ENCODE measurements at regions not wholly inside any gene's neighbourhood (a gene's known extent, or its start where the extent isn't known, plus 50 kb on each side); places are given as distances from the start of the nearest gene placed in this dataset.

GRCh38 chr10:31650010-31650409 lies 278.6 kb downstream of the ARHGAP12 start:
- no peak for TF ChIP-seq NFRKB (IDR thresholded peaks at IDR 0.05)
- TF ChIP-seq LEF1 (IDR thresholded peaks at IDR 0.05; ENCODE audit: borderline replicate concordance): no peak
- TF ChIP-seq ZNF384 (IDR thresholded peaks at IDR 0.05): no peak
- TF ChIP-seq FOXK2 (IDR thresholded peaks at IDR 0.05): no peak
- no peak for TF ChIP-seq FOXM1 (IDR thresholded peaks at IDR 0.05; ENCODE audit: borderline replicate concordance)
- DNase-seq (ENCODE audit: extremely low spot score): no peak
- ChIA-PET POLR2A (no interaction called here), CTCF (no interaction called here)

- DNase-seq (ENCODE audit: extremely low spot score): no peak
- CTCF ChIA-PET: no interaction called here
- POLR2A ChIA-PET: no interaction called here
- TF ChIP-seq ELF4 (IDR thresholded peaks at IDR 0.05): no peak
- TF ChIP-seq FOXA1 (IDR thresholded peaks at IDR 0.05): no peak
- TF ChIP-seq NFRKB (IDR thresholded peaks at IDR 0.05): no peak
- no peak for TF ChIP-seq PKNOX1 (IDR thresholded peaks at IDR 0.05)
- TF ChIP-seq FOXM1 (IDR thresholded peaks at IDR 0.05; ENCODE audit: borderline replicate concordance): no peak
- TF ChIP-seq HDGF (IDR thresholded peaks at IDR 0.05; ENCODE audit: borderline replicate concordance): no peak
- no peak for TF ChIP-seq CTBP1 (IDR thresholded peaks at IDR 0.05; ENCODE audit: borderline replicate concordance)
- no peak for TF ChIP-seq LEF1 (IDR thresholded peaks at IDR 0.05; ENCODE audit: borderline replicate concordance)
- TF ChIP-seq SP1 (IDR thresholded peaks at IDR 0.05): no peak
- TF ChIP-seq TARDBP (IDR thresholded peaks at IDR 0.05): no peak
- no peak for TF ChIP-seq ARNT (IDR thresholded peaks at IDR 0.05)
- no peak for TF ChIP-seq FOXK2 (IDR thresholded peaks at IDR 0.05)
- TF ChIP-seq BHLHE40 (IDR thresholded peaks at IDR 0.05; ENCODE audit: borderline replicate concordance): no peak
- no peak for TF ChIP-seq ZNF384 (IDR thresholded peaks at IDR 0.05)
- no peak for TF ChIP-seq L3MBTL2 (conservative IDR thresholded peaks at IDR 0.05)
- TF ChIP-seq SUZ12 (IDR thresholded peaks at IDR 0.05): no peak
Observed at GRCh38 chr10:31648966-31649365, 279.7 kb downstream of the ARHGAP12 start.

- POLR2A ChIA-PET: no interaction called here
- DNase-seq (ENCODE audit: extremely low spot score): no peak
- no peak for TF ChIP-seq SP1 (IDR thresholded peaks at IDR 0.05)
- TF ChIP-seq TARDBP (IDR thresholded peaks at IDR 0.05): no peak
- no peak for TF ChIP-seq ARNT (IDR thresholded peaks at IDR 0.05)
- TF ChIP-seq LEF1 (IDR thresholded peaks at IDR 0.05; ENCODE audit: borderline replicate concordance): no peak
- TF ChIP-seq FOXM1 (IDR thresholded peaks at IDR 0.05; ENCODE audit: borderline replicate concordance): no peak
- no peak for TF ChIP-seq CTBP1 (IDR thresholded peaks at IDR 0.05; ENCODE audit: borderline replicate concordance)
- TF ChIP-seq FOXA1 (IDR thresholded peaks at IDR 0.05): no peak
- TF ChIP-seq ELF4 (IDR thresholded peaks at IDR 0.05): no peak
- TF ChIP-seq SUZ12 (IDR thresholded peaks at IDR 0.05): no peak
- TF ChIP-seq ZNF384 (IDR thresholded peaks at IDR 0.05): no peak
- TF ChIP-seq L3MBTL2 (conservative IDR thresholded peaks at IDR 0.05): no peak
- no peak for TF ChIP-seq NFRKB (IDR thresholded peaks at IDR 0.05)
- no peak for TF ChIP-seq FOXK2 (IDR thresholded peaks at IDR 0.05)
- TF ChIP-seq HDGF (IDR thresholded peaks at IDR 0.05; ENCODE audit: borderline replicate concordance): no peak
- no peak for TF ChIP-seq BHLHE40 (IDR thresholded peaks at IDR 0.05; ENCODE audit: borderline replicate concordance)
- TF ChIP-seq PKNOX1 (IDR thresholded peaks at IDR 0.05): no peak
- CTCF ChIA-PET: no interaction called here
Observed at GRCh38 chr10:31647861-31648260, 280.8 kb downstream of the ARHGAP12 start.

GRCh38 chr10:31646519-31646918 lies 282.1 kb downstream of the ARHGAP12 start:
- ChIA-PET CTCF (no interaction called here), POLR2A (no interaction called here)
- TF ChIP-seq ELF4 (IDR thresholded peaks at IDR 0.05): no peak
- no peak for TF ChIP-seq FOXA1 (IDR thresholded peaks at IDR 0.05)
- no peak for DNase-seq (ENCODE audit: extremely low spot score)

- POLR2A ChIA-PET: no interaction called here
- CTCF ChIA-PET: no interaction called here
- no peak for TF ChIP-seq L3MBTL2 (conservative IDR thresholded peaks at IDR 0.05)
- TF ChIP-seq HDGF (IDR thresholded peaks at IDR 0.05; ENCODE audit: borderline replicate concordance): no peak
- TF ChIP-seq FOXA1 (IDR thresholded peaks at IDR 0.05): no peak
- no peak for TF ChIP-seq FOXK2 (IDR thresholded peaks at IDR 0.05)
- no peak for TF ChIP-seq TARDBP (IDR thresholded peaks at IDR 0.05)
- DNase-seq (ENCODE audit: extremely low spot score): no peak
Observed at GRCh38 chr10:31645786-31646185, 282.8 kb downstream of the ARHGAP12 start.

- DNase-seq (ENCODE audit: extremely low spot score): no peak
- POLR2A ChIA-PET: no interaction called here
- CTCF ChIA-PET: no interaction called here
- TF ChIP-seq SUZ12 (IDR thresholded peaks at IDR 0.05) (no peak), BHLHE40 (IDR thresholded peaks at IDR 0.05; ENCODE audit: borderline replicate concordance) (no peak), PKNOX1 (IDR thresholded peaks at IDR 0.05) (no peak), HDGF (IDR thresholded peaks at IDR 0.05; ENCODE audit: borderline replicate concordance) (no peak), TARDBP (IDR thresholded peaks at IDR 0.05) (no peak), ZNF384 (IDR thresholded peaks at IDR 0.05) (no peak), FOXM1 (IDR thresholded peaks at IDR 0.05; ENCODE audit: borderline replicate concordance) (no peak), ELF4 (IDR thresholded peaks at IDR 0.05) (no peak), FOXK2 (IDR thresholded peaks at IDR 0.05) (no peak), NFRKB (IDR thresholded peaks at IDR 0.05) (no peak), L3MBTL2 (conservative IDR thresholded peaks at IDR 0.05) (no peak), SP1 (IDR thresholded peaks at IDR 0.05) (no peak), LEF1 (IDR thresholded peaks at IDR 0.05; ENCODE audit: borderline replicate concordance) (no peak), CTBP1 (IDR thresholded peaks at IDR 0.05; ENCODE audit: borderline replicate concordance) (no peak), ARNT (IDR thresholded peaks at IDR 0.05) (no peak), FOXA1 (IDR thresholded peaks at IDR 0.05) (no peak)
Observed at GRCh38 chr10:31644931-31645633, 283.5 kb downstream of the ARHGAP12 start.
